ENCODE measurements at regions not wholly inside any gene's neighbourhood (a gene's known extent, or its start where the extent isn't known, plus 50 kb on each side); places are given as distances from the start of the nearest gene placed in this dataset.

- DNase-seq (ENCODE audit: low read depth in 2 of 2): no peak
Observed at GRCh38 chr14:58947814-58948445, 240.5 kb upstream of the DAAM1 start.

GRCh38 chr14:58950555-58950954 lies 237.9 kb upstream of the DAAM1 start:
- no peak for DNase-seq (ENCODE audit: low read depth in 2 of 2)

GRCh38 chr14:58951143-58951542 lies 237.3 kb upstream of the DAAM1 start:
- no peak for DNase-seq (ENCODE audit: low read depth in 2 of 2)

- no peak for DNase-seq (ENCODE audit: low read depth in 2 of 2)
Observed at GRCh38 chr14:58954052-58954451, 234.4 kb upstream of the DAAM1 start.

- no peak for DNase-seq (ENCODE audit: low read depth in 2 of 2)
Observed at GRCh38 chr14:58954901-58955861, 233.3 kb upstream of the DAAM1 start.

- DNase-seq (ENCODE audit: low read depth in 2 of 2): no peak
Observed at GRCh38 chr14:58961045-58961731, 227.3 kb upstream of the DAAM1 start.

GRCh38 chr14:58963873-58964597 lies 224.4 kb upstream of the DAAM1 start:
- DNase-seq (ENCODE audit: low read depth in 2 of 2): no peak

- DNase-seq (ENCODE audit: low read depth in 2 of 2): no peak
Observed at GRCh38 chr14:58964598-58964928, 223.9 kb upstream of the DAAM1 start.

- DNase-seq (ENCODE audit: low read depth in 2 of 2): no peak
Observed at GRCh38 chr14:58965601-58966000, 222.9 kb upstream of the DAAM1 start.

- DNase-seq (ENCODE audit: low read depth in 2 of 2): no peak
Observed at GRCh38 chr14:58966997-58967396, 221.5 kb upstream of the DAAM1 start.

- DNase-seq (ENCODE audit: low read depth in 2 of 2): no peak
Observed at GRCh38 chr14:58969951-58970751, 218.3 kb upstream of the DAAM1 start.

- DNase-seq (ENCODE audit: low read depth in 2 of 2): no peak
Observed at GRCh38 chr14:58972233-58973017, 216.0 kb upstream of the DAAM1 start.

- no peak for DNase-seq (ENCODE audit: low read depth in 2 of 2)
Observed at GRCh38 chr14:58977366-58977765, 211.1 kb upstream of the DAAM1 start.

- DNase-seq (ENCODE audit: low read depth in 2 of 2): no peak
Observed at GRCh38 chr14:58978343-58978742, 210.1 kb upstream of the DAAM1 start.

- no peak for DNase-seq (ENCODE audit: low read depth in 2 of 2)
Observed at GRCh38 chr14:58979325-58979724, 209.1 kb upstream of the DAAM1 start.

- DNase-seq (ENCODE audit: low read depth in 2 of 2): no peak
Observed at GRCh38 chr14:58981840-58982239, 206.6 kb upstream of the DAAM1 start.

- DNase-seq (ENCODE audit: low read depth in 2 of 2): no peak
Observed at GRCh38 chr14:58985786-58986185, 202.7 kb upstream of the DAAM1 start.

- DNase-seq (ENCODE audit: low read depth in 2 of 2): no peak
Observed at GRCh38 chr14:58987591-58987990, 200.9 kb upstream of the DAAM1 start.

GRCh38 chr14:58992935-58993334 lies 195.5 kb upstream of the DAAM1 start:
- no peak for DNase-seq (ENCODE audit: low read depth in 2 of 2)

GRCh38 chr14:58994130-58994529 lies 194.3 kb upstream of the DAAM1 start:
- DNase-seq (ENCODE audit: low read depth in 2 of 2): no peak

Data from stimulated activated CD8-positive, alpha-beta memory T cell treated with anti-CD3 and anti-CD28 coated beads, Interleukin-2, amount 100 ng/mL, for 1 hour (primary cell).